BJ (cell line): ENCODE measurements at regions not wholly inside any gene's neighbourhood (a gene's known extent, or its start where the extent isn't known, plus 50 kb on each side); places are given as distances from the start of the nearest gene placed in this dataset.

ENCODE experiments used
- CTCF ChIA-PET: fragments of 350-600 bp; formaldehyde crosslinking; extraction: SDS; loops from one replicate; lab custom pipeline; 2021; ENCODE audit warnings: antibody characterized with exemption, inconsistent platforms; lab: Yijun Ruan, JAX
- POLR2A ChIA-PET: fragments of 300-600 bp; sonication (Branson Sonifier 250); formaldehyde crosslinking; extraction: SDS; loops from one replicate; lab custom pipeline; 2021; ENCODE audit warnings: antibody characterized with exemption; lab: Charles Lee
- DNase-seq: peaks from one replicate; pipeline ENCODE4 v3.0.0-alpha.2; 2011; ENCODE audit warnings: low read depth
- H3K27me3 ChIP-seq: 2 replicates; pipeline ENCODE4 v1.6.0; 2011; ENCODE audit warnings: low read length; ENCODE audit not compliant: control insufficient read depth, insufficient read depth
- H3K36me3 ChIP-seq: 2 replicates; pipeline ENCODE4 v1.5.1; 2011; ENCODE audit warnings: low read length; ENCODE audit not compliant: control insufficient read depth, insufficient read depth
- H3K4me3 ChIP-seq: 2 replicates; pipeline ENCODE4 v1.5.1; 2011; ENCODE audit warnings: low read depth, mild to moderate bottlenecking, control low read depth, low read length
- TF ChIP-seq, protein P1 (sequence below): IDR thresholded peaks from 2 replicates; pipeline ENCODE4 v1.5.1; 2011; ENCODE audit warnings: low read depth, mild to moderate bottlenecking, control low read depth, inconsistent platforms, low read length, moderate library complexity; ENCODE audit not compliant: insufficient read depth

- Histone ChIP-seq H3K4me3 (no peak overlapping the region), H3K36me3 (no peaks in the 10 kb centered on the region), H3K27me3 (peaks cover 5% of the 10 kb centered on the region)
- CTCF ChIA-PET, result no interaction called here
- TF ChIP-seq, protein P1, sequence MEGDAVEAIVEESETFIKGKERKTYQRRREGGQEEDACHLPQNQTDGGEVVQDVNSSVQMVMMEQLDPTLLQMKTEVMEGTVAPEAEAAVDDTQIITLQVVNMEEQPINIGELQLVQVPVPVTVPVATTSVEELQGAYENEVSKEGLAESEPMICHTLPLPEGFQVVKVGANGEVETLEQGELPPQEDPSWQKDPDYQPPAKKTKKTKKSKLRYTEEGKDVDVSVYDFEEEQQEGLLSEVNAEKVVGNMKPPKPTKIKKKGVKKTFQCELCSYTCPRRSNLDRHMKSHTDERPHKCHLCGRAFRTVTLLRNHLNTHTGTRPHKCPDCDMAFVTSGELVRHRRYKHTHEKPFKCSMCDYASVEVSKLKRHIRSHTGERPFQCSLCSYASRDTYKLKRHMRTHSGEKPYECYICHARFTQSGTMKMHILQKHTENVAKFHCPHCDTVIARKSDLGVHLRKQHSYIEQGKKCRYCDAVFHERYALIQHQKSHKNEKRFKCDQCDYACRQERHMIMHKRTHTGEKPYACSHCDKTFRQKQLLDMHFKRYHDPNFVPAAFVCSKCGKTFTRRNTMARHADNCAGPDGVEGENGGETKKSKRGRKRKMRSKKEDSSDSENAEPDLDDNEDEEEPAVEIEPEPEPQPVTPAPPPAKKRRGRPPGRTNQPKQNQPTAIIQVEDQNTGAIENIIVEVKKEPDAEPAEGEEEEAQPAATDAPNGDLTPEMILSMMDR, result no peak
- no peak for DNase-seq
- POLR2A ChIA-PET, result no interaction called here
Observed at GRCh38 chr2:122108186-122108585, 352.7 kb downstream of the TSN start.

GRCh38 chr2:122112216-122113005 lies 357.0 kb downstream of the TSN start:
- TF ChIP-seq, protein P1, result no peak
- ChIA-PET CTCF (no interaction called here), POLR2A (no interaction called here)
- Histone ChIP-seq H3K36me3 (no peaks in the 10 kb centered on the region), H3K4me3 (no peak overlapping the region), H3K27me3 (no peaks in the 10 kb centered on the region; the same call in 1 of the 2 replicates)
- no peak for DNase-seq

DNA sequence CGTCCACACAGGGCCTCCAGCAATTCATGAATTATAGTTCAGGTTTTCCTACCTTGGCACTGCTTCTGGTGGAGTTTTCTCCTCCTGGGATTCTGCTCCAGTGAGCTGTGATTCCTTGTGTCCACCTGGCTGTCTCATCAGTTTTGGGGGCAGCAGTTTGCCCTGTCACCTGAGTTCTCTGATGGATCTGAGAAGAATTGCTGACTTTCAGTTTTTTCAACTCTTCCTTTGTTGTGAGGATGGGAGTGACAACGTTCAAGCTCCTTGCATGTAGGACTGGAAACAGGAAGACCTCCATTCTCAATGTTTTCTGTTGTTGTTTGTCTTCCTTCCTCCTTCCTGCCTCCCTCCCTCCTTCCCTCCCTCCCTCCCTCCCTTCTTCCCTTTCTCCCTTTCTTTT lies 359.0 kb downstream of the TSN start:
- CTCF ChIA-PET, result interaction anchor here (1.0 to 1.4 kb wide), 2 partner anchors 22 to 34 kb away, joined by 3 read pairs; no protein-coding TSS in a partner anchor
- TF ChIP-seq, protein P1, result no peak
- no peak for DNase-seq
- Histone ChIP-seq H3K36me3 (no peaks in the 10 kb centered on the region), H3K27me3 (no peaks in the 10 kb centered on the region; the same call in 1 of the 2 replicates), H3K4me3 (no peak overlapping the region)
- POLR2A ChIA-PET, result no interaction called here

DNA sequence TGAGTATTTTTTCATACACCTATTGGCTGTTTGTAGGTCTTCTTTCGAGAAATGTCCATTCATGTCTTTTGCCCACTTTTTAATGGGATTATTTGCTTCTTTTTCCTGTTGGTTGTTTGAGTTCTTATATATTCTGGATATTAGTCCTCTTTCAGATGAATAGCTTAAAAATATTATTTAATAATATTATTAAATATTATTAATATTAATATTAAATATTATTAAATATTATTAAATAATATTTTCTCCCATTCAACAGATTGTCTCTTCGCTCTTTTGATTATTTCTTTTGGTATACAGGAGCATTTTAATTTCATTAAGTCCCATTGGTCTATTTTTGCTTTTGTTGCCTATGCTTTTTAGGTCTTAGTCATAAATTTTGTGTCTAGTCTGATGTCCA lies 361.9 kb downstream of the TSN start:
- ChIA-PET POLR2A (no interaction called here), CTCF (no interaction called here)
- Histone ChIP-seq H3K36me3 (no peaks in the 10 kb centered on the region), H3K27me3 (no peaks in the 10 kb centered on the region), H3K4me3 (no peak overlapping the region)
- DNase-seq, result no peak
- TF ChIP-seq, protein P1, result no peak

- POLR2A ChIA-PET, result no interaction called here
- no peak for DNase-seq
- no peaks in the 10 kb centered on the region for H3K27me3 ChIP-seq
- H3K36me3 ChIP-seq, result no peaks in the 10 kb centered on the region
- H3K4me3 ChIP-seq, result no peak overlapping the region
- CTCF ChIA-PET, result no interaction called here
- TF ChIP-seq, protein P1, result no peak
Observed at GRCh38 chr2:122129399-122129798, 373.9 kb downstream of the TSN start.
